HG03108 (cell line): ENCODE measurements at regions not wholly inside any gene's neighbourhood (a gene's known extent, or its start where the extent isn't known, plus 50 kb on each side); places are given as distances from the start of the nearest gene placed in this dataset.
"Not testable (repeated sequence)": the region's sequence is repeated elsewhere in the genome, so short reads cannot be mapped to it uniquely, and the experiment has no call there.

ENCODE experiments used
- ATAC-seq: cut with Tn5 transposase; IDR thresholded peaks from one replicate; pipeline ENCODE4 v1.9.1; 2021; ENCODE audit warnings: moderate library complexity; ENCODE audit not compliant: unreplicated experiment

GRCh38 chr20:30164389-30164788 is 1093.1 kb upstream of the DEFB115 start:
- not testable (repeated sequence) for ATAC-seq

- ATAC-seq = no peak
These were observed 1089.9 kb upstream of the DEFB115 start for GRCh38 chr20:30167540-30167939.

- ATAC-seq = no peak
These were observed 1089.3 kb upstream of the DEFB115 start for GRCh38 chr20:30168025-30168799.

- no peak for ATAC-seq
These were observed 1088.7 kb upstream of the DEFB115 start for GRCh38 chr20:30168800-30169138.

GRCh38 chr20:30175681-30176080 is 1081.8 kb upstream of the DEFB115 start:
- ATAC-seq = no peak

GRCh38 chr20:30183124-30183523 is 1074.3 kb upstream of the DEFB115 start:
- not testable (repeated sequence) for ATAC-seq

- not testable (repeated sequence) for ATAC-seq
These were observed 1065.7 kb upstream of the DEFB115 start for GRCh38 chr20:30191785-30192184.

- not testable (repeated sequence) for ATAC-seq
These were observed 1023.0 kb upstream of the DEFB115 start for GRCh38 chr20:30234477-30234876.

- not testable (repeated sequence) for ATAC-seq
These were observed 982.4 kb upstream of the DEFB115 start for GRCh38 chr20:30275073-30275472.

- ATAC-seq = no peak
These were observed 975.8 kb upstream of the DEFB115 start for GRCh38 chr20:30281584-30282197.

- not testable (repeated sequence) for ATAC-seq
These were observed 973.8 kb upstream of the DEFB115 start for GRCh38 chr20:30283476-30284280.

GRCh38 chr20:30284281-30284905 is 973.1 kb upstream of the DEFB115 start:
- no peak for ATAC-seq

GRCh38 chr20:30285677-30286076 is 971.8 kb upstream of the DEFB115 start:
- ATAC-seq = no peak

GRCh38 chr20:30286157-30286556 is 971.3 kb upstream of the DEFB115 start:
- ATAC-seq = no peak

- not testable (repeated sequence) for ATAC-seq
These were observed 970.0 kb upstream of the DEFB115 start for GRCh38 chr20:30287459-30287858.

GRCh38 chr20:30288346-30288745 is 969.1 kb upstream of the DEFB115 start:
- ATAC-seq = no peak

- not testable (repeated sequence) for ATAC-seq
These were observed 968.4 kb upstream of the DEFB115 start for GRCh38 chr20:30289049-30289448.

GRCh38 chr20:30289711-30290141 is 967.7 kb upstream of the DEFB115 start:
- ATAC-seq = not testable (repeated sequence)

GRCh38 chr20:30290361-30291063 is 967.0 kb upstream of the DEFB115 start:
- not testable (repeated sequence) for ATAC-seq

- ATAC-seq = not testable (repeated sequence)
These were observed 966.4 kb upstream of the DEFB115 start for GRCh38 chr20:30291064-30291379.

- not testable (repeated sequence) for ATAC-seq
These were observed 965.8 kb upstream of the DEFB115 start for GRCh38 chr20:30291686-30292085.
